HG03354 (cell line): ENCODE measurements at regions not wholly inside any gene's neighbourhood (a gene's known extent, or its start where the extent isn't known, plus 50 kb on each side); places are given as distances from the start of the nearest gene placed in this dataset.

ENCODE experiments used
- ATAC-seq: cut with Tn5 transposase; IDR thresholded peaks from one replicate; pipeline ENCODE4 v1.9.1; 2021; ENCODE audit warnings: mild to moderate bottlenecking; ENCODE audit not compliant: unreplicated experiment, poor library complexity, severe bottlenecking

DNA sequence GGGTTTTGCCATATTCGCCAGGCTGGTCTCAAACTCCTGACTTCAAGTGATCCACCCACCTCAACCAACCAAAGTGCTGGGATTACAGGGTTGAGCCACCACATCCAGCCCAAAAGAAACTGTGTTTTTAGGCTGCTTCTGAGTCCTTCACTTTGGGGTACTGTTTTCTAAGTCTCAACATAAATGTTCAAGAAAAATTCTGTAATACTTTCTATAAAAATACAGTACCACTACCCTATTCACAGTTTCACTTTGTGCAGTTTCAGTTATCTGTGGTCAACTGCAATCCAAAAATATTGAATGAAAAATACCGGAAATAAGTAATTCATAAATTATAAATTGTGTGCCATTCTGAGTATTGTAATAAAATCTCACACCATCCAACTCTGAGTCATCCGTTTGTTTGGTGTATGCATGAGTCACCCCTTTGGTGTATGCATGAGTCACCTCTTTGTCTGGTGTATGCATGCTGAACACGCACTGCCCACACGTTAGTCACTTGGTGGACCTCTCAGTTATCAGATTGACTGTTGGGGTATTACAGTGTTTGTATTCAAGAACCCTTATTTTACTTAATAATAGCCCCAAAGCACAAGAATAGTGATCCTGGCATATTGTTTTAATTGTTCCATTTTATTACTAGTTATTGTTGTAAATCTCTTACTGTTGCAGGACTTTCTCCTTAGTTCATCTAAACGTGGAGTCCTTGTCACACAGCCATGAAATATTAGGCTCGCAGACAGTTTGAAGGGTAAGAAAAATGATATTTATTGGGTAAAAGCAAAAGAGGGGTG lies 190.2 kb downstream of the FSCB start:
- peak; percentile 93 for ATAC-seq

DNA sequence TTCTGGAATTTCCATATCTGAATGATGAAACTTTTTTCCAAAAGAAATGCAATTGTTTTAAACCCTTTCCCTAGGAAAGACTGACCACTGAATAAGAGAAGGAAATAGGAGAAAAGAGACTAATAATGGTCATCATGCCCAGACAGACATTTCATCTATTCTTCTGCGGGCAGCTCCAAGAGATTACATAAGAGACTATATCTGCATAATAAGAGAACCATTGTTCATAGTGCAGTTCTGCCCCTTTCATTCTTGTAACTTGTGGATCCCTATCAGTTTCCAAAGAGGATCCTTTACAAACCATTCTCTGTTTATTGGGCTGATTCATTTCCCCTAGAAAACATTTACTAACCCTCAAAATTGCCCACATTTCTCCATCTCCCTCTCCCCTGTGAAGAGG lies 197.8 kb downstream of the FSCB start:
- ATAC-seq: no peak

DNA sequence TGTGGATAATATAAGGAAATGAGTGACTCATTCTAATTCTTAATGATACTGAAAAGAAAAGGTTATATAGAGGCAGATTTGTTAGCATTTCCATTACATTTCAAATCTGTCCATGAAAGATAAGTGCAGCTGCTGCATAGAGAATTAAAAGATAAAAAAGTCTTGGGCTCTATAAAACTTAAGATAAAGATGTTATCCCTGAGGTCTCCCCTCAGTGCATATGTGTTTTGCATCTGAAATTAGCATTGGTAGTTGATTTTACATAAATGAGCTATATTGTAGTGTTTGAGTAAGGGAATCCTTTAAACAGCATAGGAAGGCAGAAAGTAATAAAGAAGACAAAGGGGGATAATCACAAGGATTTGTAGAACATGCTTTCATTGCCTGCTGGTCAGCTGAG lies 206.2 kb downstream of the FSCB start:
- ATAC-seq: no peak

DNA sequence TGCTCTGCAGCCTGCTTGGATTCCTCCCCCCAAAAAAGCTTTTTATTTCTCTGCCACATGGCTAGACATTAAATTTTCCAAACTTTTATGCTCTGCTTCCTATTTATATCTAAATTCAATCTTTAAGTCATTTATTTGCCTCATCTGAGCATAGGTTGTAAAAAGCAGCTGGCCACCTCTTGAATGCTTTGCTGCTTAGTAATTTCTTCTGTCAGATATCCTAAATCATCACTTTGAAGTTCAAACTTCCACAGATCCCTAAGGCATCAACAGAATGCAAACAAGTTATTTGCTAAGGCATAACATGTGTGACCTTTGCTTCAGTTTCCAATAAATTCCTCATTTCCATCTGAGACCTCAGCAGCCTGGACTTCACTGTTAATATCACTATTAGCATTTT lies 209.6 kb downstream of the FSCB start:
- ATAC-seq: no peak

DNA sequence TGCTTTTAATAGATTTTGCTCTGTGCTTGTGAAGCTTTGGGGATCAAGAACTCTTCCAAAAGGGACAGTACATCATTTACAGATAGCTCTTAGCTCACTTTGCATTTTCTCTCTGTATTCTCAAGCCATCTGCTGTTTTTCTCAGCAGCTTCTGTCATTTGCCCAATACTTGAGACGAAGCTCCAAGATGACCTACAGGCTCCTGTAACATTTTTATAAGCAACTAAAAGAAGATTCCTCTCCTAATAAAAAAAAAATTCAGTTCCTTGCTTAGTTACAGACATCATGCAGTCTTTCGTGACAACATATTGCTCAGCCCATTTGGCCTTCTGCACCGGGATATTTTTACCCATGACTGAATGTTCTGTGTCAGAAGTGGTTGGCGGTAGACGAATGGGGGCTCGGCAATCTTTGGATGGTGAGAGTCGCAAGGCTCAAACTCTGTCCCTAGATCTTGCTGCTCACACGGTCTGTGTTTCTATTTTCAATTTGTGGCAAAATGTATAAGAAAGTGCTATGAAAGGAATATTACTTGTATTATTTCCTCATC lies 215.6 kb downstream of the FSCB start:
- no peak for ATAC-seq

DNA sequence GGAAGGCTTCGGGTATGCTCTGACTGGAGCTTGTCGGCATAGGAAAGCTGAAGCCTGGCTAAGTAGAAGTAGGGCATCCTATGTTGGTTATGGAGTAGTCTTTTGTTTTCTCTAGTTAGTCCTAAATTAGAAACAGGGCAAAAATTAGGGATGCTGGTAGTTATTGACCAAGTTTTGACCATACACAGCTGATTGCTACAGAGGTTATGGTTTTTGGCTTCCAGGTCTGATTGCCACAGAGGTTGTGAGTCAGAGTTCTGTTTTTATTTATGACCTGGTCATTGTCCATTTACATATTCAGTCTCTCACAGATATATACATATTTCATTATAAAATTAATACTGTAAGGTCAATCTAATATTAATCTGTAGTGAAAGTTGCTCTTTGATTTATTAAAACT lies 219.2 kb downstream of the FSCB start:
- no peak for ATAC-seq

DNA sequence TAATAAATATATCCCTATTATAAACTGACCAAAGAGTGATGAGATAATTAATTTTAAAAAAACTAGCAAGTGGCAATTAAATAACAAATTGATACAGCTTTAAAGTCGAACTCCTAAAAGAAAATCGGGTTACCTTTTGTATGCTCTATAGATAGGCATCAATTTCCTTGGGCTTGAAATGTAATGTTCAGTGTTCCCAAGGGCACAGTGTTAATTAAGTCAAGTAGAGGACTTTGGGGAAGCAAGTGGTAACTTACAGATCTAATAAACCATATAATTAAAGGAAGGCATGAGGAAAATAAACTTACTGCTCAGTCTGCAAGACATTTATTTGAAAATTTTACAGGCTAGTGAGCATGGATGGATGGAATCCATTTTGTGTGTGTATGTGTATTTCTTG lies 220.9 kb downstream of the FSCB start:
- ATAC-seq: no peak

DNA sequence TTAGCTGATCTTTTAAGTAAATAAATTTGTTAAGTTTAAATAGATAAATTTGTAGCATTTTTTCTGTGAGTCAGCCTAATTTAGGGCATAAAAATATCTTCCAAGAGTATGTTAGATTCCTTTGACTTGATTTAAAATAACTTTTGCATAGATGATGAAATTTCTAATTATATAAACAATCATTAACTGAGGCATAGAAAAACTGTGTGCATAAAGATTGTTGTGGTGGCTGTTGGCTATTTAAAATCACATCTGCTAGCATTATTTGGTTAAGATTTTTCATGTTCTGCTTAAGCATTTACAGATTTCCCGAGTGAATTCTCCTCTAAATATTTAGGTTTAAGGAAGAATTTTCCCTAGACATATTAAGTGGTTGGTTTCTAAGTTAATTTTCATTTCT lies 223.2 kb downstream of the FSCB start:
- ATAC-seq: no peak

DNA sequence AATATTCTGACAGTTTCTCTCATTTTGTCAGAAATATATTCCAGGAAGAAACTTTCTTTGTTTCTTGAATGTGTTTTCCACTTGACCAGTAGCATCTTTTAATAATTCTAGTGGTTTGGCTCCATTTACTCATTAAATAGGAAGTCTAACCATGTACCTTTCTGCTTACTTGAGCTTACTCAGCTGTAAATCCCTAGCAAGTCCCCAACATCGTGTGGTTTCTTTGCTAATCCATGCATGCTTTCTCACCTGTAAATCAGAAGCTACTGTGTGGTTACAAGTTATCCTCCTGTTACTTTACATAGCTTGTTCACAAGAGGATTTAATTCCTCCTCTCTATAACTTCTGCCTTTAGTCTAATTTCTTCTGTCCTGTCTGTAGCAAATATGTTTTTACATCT lies 227.7 kb downstream of the FSCB start:
- ATAC-seq: peak; percentile 83

DNA sequence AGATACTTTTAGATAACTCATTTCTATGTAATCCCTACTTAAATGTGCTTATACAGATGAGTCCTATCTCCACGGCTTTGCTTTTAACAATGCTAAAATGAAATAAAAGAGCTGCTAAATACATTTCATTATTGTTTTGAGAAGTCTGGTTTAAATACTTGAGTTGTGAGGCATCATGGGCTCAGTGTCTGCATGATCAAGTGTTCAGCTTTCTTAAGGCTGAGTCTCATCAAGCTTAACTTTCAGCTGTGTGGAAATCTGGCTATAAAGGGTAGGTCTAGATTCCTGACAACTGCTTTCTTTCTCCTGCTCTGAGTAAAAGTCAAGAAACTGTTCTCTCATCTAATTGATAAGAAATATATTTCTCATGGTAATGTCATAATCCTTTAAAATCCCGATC lies 235.4 kb downstream of the FSCB start:
- no peak for ATAC-seq

DNA sequence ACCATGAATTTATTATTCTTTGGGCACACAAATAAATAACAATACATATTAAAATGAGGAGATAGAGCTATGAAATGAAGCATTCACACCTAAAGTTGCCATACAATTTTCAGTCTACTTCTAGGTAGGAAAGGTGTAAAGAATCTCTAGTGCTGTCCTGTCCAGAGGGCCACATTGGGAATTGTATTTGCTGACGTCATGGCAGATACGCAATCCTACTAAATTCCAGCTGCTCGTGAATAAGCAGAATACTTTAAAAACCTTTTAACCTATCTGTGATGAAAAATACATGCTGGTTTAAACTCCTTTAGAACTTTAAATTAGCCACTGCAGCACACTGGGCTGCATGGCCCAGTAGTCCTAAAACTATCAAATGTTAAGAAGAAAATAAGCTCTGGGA lies 236.1 kb downstream of the FSCB start:
- ATAC-seq: no peak

DNA sequence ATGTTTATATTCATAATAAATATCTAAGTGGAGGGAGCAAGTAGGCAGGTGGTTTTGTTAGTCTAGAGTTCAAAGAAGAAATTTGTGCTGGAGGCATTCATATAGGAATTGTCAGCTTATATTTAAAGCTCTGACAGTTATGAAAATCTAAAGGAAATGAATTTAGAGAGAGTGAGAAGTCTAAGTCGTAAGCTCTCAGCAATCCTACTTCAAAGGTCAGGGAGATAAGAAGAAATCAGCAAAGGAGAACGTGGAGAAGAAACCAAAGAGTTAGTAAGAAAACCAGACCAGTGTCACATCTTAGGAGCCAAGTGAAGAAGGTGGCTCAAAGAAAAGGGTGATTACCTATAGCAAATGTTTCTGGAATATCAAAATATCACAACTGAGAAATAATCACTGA lies 241.8 kb downstream of the FSCB start:
- no peak for ATAC-seq

DNA sequence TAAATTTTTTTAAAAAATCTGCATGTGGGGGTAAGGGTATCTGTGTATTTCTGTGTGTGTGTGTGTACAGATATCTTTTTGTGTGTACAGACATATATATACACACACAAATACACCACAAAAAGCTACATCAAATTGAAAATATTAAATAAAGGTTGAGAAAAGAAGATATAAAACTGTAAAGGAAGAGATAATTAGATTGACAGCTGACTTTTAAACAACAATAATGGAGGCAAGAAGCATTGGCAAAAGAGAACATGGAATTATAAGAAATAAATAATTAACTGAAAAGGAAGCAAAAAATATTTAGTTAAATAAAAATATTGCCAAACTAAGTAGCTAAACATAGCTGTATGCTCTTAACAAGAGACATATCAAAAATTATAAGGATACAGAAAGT lies 291.4 kb downstream of the FSCB start:
- no peak for ATAC-seq

DNA sequence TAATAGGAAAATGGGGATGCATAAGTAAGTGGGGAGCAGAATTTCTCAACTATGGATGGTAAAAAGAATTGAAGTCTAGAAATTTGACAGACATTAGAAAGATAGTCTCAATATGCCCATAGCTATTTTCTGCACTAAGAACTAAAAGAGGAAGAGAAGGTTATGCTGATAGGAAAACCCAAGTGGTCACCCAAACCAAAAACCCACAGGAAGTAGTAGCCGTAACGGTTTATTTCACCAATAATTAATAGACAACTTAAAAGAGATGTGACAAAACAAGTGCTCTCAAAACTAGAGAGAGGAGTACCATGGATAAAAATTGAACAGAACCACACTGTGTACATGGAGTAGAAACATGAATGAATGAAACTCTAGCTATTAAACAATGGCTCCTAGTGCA lies 295.4 kb downstream of the FSCB start:
- peak; percentile 50 for ATAC-seq

DNA sequence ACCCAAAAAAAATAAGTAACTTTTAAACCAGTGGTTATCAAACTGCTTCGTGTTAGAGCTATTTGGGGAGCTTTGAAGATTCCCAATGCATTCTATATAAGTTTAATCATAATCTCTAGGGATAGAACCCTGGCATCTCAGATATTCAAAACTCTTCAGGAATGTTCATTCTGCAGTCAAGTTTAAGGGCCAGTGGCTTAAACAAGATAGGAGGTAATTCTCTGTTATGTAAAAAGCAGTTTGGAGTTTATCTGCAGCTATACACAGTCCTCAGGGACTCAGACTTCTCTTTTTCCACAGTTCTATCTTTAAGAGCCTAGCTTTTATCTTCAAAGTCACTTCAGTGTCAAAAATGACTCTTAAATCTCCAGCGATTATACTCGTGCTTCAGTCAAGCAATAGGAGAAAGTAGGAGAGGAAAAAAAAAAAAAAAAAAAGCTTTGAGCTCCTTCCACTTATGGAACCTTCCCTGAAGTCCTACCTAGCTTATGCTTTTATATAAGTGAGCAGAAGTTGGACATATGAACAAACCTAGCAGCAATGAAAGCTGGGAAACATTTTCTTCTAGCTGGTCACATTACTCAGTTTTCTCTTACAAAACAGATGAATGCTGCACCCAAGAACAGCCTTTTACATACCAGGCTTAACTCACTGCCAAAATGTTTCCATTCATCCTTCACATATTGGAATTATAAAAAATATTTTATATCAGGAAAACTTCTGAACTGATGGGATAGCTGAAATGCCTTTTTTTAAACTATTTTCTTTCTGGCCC lies 302.8 kb downstream of the FSCB start:
- ATAC-seq: no peak

DNA sequence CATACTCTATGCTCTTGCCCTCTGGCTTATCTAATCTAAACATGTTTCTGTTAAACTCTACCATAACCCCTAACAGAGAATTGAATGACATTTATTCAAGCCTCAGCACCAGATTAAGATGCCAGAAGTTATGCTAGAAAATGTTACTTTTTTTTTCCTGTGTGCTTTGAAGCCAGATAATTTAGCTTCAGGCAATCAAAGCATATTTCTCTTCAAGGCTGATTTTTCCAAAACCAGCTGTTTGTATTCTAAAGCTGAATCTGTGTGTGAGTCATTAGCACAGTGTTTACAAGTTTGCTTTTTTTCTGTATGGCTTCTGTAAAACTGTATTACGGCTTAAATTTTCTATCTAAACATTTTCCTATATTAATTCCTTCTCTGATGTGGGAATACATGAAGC lies 326.1 kb downstream of the FSCB start:
- ATAC-seq: no peak

DNA sequence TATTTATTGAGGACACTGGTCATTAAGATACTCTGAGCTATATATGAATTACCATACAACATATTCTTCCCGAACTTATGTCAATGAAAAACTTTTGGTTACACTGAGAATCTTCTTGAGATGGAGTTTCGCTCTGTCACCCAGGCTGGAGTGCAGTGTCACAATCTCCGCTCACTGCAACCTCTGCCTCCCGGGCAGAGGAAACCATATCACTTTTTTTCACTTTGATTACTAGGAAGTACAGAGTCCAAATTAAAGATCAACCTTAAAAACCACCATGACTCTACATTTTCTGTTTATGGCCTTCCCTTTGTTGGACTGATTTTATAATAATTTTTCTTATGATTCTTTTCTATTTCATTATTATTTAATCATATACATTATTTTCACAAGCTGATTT lies 336.5 kb downstream of the FSCB start:
- no peak for ATAC-seq

DNA sequence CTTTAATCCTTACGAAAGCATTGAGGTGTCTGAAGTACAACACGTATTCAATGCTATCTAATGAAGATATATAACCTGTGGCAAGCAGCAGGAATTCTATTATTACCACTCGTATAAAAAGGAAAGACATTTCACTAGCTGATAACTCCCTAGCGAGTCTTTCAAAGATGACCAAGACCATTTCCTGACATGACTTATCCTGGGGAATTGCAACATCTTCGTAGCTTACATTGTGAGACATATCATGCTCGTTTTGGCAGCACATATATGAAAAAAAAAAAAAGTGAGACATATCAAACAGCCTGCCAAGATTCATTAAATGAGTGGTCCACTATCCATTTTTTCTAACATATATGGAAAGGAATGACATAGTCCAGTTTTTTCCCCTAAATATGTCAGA lies 337.0 kb downstream of the FSCB start:
- no peak for ATAC-seq

DNA sequence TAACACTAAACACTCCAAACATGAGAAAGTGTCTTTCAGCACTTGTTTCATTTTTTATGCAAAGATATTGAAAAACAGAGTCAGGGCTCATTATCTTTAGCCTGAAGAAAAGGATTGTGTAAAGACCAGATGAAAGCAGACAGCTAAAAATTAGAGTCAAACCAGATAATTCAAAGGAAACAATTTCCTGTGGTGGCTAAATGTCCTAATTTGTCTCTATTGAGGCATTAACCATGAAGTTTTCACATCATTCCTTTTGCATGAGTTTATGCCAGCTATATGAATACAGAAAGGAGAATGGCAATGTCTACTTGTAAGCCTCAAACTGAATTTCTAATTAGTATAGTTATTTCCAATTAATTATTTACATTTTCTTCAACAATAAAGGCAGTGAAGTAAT lies 338.5 kb downstream of the FSCB start:
- no peak for ATAC-seq

DNA sequence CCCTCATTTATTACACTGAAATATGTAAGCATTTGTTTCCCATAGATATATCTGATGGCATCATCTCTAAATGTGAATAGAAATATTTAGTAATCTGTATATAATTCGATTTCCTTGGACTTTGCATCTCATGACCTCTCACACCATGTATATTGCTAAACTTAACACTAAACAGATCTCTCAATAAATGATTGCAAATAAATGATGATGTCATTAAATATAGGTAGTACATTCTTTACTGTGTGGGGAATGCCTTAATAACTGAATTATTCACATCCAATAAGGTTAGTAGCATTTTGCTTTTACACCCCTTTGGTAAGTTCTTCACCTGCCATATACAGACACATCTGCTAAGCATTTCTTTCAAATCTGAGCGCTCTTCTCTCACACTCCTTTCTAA lies 340.5 kb downstream of the FSCB start:
- ATAC-seq: no peak

DNA sequence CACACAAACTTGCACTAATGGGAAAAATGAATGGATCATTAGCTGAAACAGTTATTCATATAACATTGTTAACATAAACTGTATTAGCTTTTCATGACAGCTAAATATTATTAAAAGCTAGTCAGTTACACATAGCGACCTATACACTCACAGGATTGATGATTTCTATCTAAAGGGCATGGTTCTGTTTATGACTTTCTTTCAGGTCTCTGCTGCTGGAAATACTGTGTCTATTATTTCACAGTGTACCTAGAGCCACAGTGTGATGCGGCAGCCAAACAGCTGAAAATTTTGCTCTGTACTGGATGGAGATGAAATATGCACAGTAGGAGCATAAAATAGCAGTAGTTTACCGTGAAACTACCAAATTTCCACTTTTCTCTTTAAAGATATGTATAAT lies 341.1 kb downstream of the FSCB start:
- ATAC-seq: no peak
